GM12875 (cell line): ENCODE measurements at regions not wholly inside any gene's neighbourhood (a gene's known extent, or its start where the extent isn't known, plus 50 kb on each side); places are given as distances from the start of the nearest gene placed in this dataset.
"Not testable (repeated sequence)": the region's sequence is repeated elsewhere in the genome, so short reads cannot be mapped to it uniquely, and the experiment has no call there.

Experiments used
- H3K4me3 ChIP-seq: one replicate; pipeline ENCODE4 v1.5.1; 2011; ENCODE audit warnings: low read depth, low read length, control low read depth
- CTCF ChIP-seq: IDR thresholded peaks from 2 replicates; pipeline ENCODE4 v1.5.1; 2011; ENCODE audit warnings: low read depth, mild to moderate bottlenecking, control low read depth, inconsistent platforms, low read length, moderate library complexity, borderline replicate concordance; ENCODE audit not compliant: insufficient read depth

GRCh38 chr2:63701406-63701805, 112.6 kb downstream of the MDH1 start:
- H3K4me3 ChIP-seq = no peak overlapping the region
- TF ChIP-seq CTCF = no peak

- H3K4me3 ChIP-seq = not testable (repeated sequence)
Observed at GRCh38 chr2:63706084-63706483, 117.3 kb downstream of the MDH1 start.

GRCh38 chr2:63710732-63711131, 122.0 kb downstream of the MDH1 start:
- TF ChIP-seq CTCF = no peak

GRCh38 chr2:63712748-63713147, 124.0 kb downstream of the MDH1 start:
- no peak overlapping the region for H3K4me3 ChIP-seq
- TF ChIP-seq CTCF = no peak

More at GRCh38 chr2:63710732-63711131, 122.0 kb downstream of the MDH1 start:
- H3K4me3 ChIP-seq = no peak overlapping the region

GRCh38 chr2:63716146-63716545, 125.5 kb upstream of the UGP2 start:
- no peak overlapping the region for H3K4me3 ChIP-seq
- TF ChIP-seq CTCF = no peak

- no peak overlapping the region for H3K4me3 ChIP-seq
- TF ChIP-seq CTCF = no peak
Observed at GRCh38 chr2:63719052-63719451, 122.6 kb upstream of the UGP2 start.

- no peak overlapping the region for H3K4me3 ChIP-seq
- no peak for TF ChIP-seq CTCF
Observed at GRCh38 chr2:63721082-63721424, 120.6 kb upstream of the UGP2 start.

GRCh38 chr2:63722284-63722683, 119.4 kb upstream of the UGP2 start:
- H3K4me3 ChIP-seq = not testable (repeated sequence)
